ENCODE measurements at regions not wholly inside any gene's neighbourhood (a gene's known extent, or its start where the extent isn't known, plus 50 kb on each side); places are given as distances from the start of the nearest gene placed in this dataset.

GRCh38 chr2:9103663-9104277, 100.3 kb upstream of the MBOAT2 start:
- TF ChIP-seq CTCF (IDR thresholded peaks at IDR 0.05) (no peak), POLR2A (IDR thresholded peaks at IDR 0.05) (no peak)

Data from thyroid gland (tissue), 4 donors.